ENCODE measurements at regions not wholly inside any gene's neighbourhood (a gene's known extent, or its start where the extent isn't known, plus 50 kb on each side); places are given as distances from the start of the nearest gene placed in this dataset.
"Not testable (repeated sequence)": the region's sequence is repeated elsewhere in the genome, so short reads cannot be mapped to it uniquely, and the experiment has no call there.

DNA sequence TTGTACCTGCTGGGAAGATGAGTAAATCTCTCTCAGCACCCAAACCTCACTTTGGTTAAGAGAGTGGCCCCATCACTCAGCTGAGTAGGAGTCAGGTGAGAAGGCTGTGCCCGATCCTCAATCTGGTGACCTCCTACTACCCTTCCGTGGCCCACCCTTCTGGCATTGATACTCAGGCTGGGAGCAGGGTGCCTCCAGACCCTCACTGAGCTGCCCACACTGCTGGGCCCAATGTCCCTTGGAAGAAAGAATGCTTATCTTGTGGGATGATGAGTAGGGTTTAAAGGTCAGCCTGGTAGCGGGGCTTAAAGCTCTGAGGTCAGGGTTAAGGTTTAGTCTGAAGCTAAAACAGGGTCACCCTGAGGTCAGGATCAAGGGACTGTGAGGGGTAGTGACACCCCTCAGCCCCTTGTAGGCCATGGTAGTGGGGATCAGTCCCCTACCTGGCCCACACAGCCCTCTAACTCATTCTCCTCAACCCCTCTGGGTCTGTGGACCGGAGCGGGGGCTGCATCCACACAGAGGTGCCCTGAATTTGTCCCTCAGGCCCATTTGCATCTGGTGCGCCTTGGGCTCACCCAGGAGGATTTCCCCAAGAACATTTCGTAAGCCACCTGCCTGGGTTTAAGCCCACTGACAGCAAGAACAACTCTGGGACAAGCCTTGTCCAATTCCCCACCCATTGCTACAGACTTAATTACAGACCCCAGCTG lies 123.8 kb downstream of the CYP26B1 start:
- Histone ChIP-seq H3K4me3 (no peak overlapping the region), H3K9me3 (no peaks in the 10 kb centered on the region), H3K4me1 (ENCODE audit: low read depth) (no peaks in the 10 kb centered on the region), H3K36me3 (ENCODE audit: low read depth) (no peaks in the 10 kb centered on the region)
- intact Hi-C loops (cut with DNase I, micrococcal nuclease), result no loop called here
- ATAC-seq (no peak), DNase-seq (no peak)
- TF ChIP-seq CTCF (IDR thresholded peaks at IDR 0.05), result no peak

- intact Hi-C loops (cut with DNase I, micrococcal nuclease); ATAC-seq; H3K4me1 ChIP-seq (ENCODE audit: low read depth); DNase-seq; H3K36me3 ChIP-seq (ENCODE audit: low read depth); H3K4me3 ChIP-seq; H3K9me3 ChIP-seq: not testable (repeated sequence)
Observed at GRCh38 chr2:72021371-72021770, 126.3 kb downstream of the CYP26B1 start.

DNA sequence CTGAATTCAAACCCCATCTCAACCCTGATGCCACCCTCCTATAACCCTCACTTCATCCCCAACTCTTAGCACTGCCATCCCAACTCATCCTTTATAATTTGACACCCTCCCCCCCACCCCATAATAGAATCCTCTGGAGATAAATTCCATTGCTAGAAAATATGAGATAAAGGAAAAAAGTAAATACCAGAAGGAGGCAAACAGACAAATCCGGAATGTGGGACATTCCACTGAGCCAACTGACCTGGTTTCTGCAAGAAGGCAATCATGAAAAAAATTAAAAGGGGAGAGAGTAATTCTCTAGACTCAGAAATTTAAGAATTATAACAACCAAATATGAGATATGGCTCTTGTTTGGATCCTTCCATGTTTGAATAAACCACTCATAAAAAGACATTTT lies 132.4 kb downstream of the CYP26B1 start:
- no peaks in the 10 kb centered on the region for H3K36me3 ChIP-seq (ENCODE audit: low read depth)
- no peak overlapping the region for H3K4me3 ChIP-seq
- ATAC-seq (no peak), DNase-seq (no peak)
- H3K9me3 ChIP-seq, result no peaks in the 10 kb centered on the region
- no peaks in the 10 kb centered on the region for H3K4me1 ChIP-seq (ENCODE audit: low read depth)
- TF ChIP-seq CTCF (IDR thresholded peaks at IDR 0.05), result no peak
- intact Hi-C loops (cut with DNase I, micrococcal nuclease), result no loop called here

DNA sequence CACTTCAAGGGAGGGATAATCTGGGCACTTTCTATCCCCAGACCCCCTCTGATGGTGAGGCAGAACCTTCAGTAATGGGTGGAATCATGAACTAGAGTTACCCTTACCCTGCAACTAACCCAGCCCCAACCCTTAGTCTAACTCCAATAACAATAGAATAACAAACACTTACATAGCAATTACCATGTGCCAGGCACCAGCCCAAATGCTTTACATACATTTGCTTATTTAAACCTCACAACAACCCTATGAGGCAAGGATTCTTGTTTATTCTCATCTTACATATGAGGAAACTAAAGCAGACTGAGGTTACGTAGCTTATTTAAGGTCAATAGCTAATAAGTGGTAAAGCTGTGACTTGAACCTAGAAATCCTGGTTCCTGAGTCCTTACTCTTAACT lies 132.8 kb downstream of the CYP26B1 start:
- DNase-seq (no peak), ATAC-seq (no peak)
- H3K4me3 ChIP-seq, result no peak overlapping the region
- no peaks in the 10 kb centered on the region for H3K4me1 ChIP-seq (ENCODE audit: low read depth)
- no peaks in the 10 kb centered on the region for H3K9me3 ChIP-seq
- intact Hi-C loops (cut with DNase I, micrococcal nuclease), result no loop called here
- H3K36me3 ChIP-seq (ENCODE audit: low read depth), result no peaks in the 10 kb centered on the region
- no peak for TF ChIP-seq CTCF (IDR thresholded peaks at IDR 0.05)

DNA sequence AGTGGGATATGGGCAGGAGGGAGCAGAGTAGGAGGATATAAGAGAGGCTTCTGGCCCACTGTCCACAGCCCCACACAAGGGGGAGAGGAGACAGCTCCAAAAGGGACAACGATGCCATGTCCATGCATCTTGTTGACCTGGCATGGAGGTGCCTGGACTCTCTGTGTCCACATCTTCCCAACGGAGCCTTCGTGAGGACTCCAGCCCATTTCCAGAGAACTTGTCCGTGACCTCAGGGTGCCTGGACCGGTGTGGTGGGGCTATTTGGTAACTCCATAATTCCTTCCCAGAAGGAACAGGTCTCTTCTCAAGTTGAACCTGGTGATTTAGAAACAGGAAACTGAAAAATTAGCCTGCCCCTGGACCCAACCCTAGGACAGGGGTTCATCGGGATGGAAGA lies 133.9 kb downstream of the CYP26B1 start:
- intact Hi-C loops (cut with DNase I, micrococcal nuclease), result no loop called here
- no peaks in the 10 kb centered on the region for H3K4me1 ChIP-seq (ENCODE audit: low read depth)
- DNase-seq (no peak), ATAC-seq (no peak)
- H3K9me3 ChIP-seq, result no peaks in the 10 kb centered on the region
- no peak for TF ChIP-seq CTCF (IDR thresholded peaks at IDR 0.05)
- no peaks in the 10 kb centered on the region for H3K36me3 ChIP-seq (ENCODE audit: low read depth)
- no peak overlapping the region for H3K4me3 ChIP-seq

DNA sequence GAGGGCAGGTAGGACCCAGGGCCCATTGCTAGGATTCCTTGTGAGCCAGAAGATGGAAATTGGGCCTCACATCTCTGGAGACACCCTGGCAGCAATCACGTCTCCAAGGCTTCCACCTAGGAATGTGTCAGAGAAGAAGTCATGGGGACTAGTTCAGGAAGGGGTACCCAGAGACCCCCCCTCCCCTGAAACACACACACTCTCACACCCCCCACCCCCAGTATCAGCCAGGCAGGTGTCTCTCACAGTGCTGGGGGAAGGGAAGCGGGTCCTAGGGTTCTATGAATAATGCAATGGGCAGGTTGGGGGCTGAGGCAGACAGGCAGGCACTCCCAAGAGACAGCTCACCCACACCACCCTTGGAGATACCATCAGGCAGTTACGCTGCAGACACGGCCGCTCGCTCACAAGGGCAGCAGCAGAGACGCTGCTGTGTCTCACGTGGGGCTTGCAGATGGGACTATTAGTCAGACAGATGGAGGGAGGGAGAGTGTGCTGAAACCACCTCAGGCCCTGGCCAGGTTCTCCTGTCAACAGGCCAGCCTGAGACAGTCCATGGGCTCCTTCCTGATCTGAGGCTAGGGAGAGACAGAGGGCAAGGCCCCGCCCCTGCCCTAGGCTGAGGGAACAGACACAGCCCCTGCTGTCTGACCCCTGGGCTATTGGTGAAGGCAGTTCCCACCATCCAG lies 134.6 kb downstream of the CYP26B1 start:
- DNase-seq (no peak), ATAC-seq (no peak)
- Histone ChIP-seq H3K36me3 (ENCODE audit: low read depth) (no peaks in the 10 kb centered on the region), H3K4me1 (ENCODE audit: low read depth) (no peaks in the 10 kb centered on the region), H3K9me3 (no peaks in the 10 kb centered on the region), H3K4me3 (no peak overlapping the region)
- TF ChIP-seq CTCF (IDR thresholded peaks at IDR 0.05), result no peak
- intact Hi-C loops (cut with DNase I, micrococcal nuclease), result no loop called here

Measured in mucosa of descending colon (tissue), 3 donors.